Right lobe of liver (tissue), 6 donors: ENCODE measurements at regions not wholly inside any gene's neighbourhood (a gene's known extent, or its start where the extent isn't known, plus 50 kb on each side); places are given as distances from the start of the nearest gene placed in this dataset.
A peak's percentile ranks its signal among the peaks of the same experiment; 100 is the strongest.

Experiments
- ATAC-seq, 4 donors: fragments of 200-7000 bp; cut with Tn5 transposase; one replicate each; pipeline ENCODE4 v1.9.1; 2020; ENCODE audit warnings: mild to moderate bottlenecking in 4 of 4, moderate library complexity in 4 of 4
- DNase-seq, 3 donors: peaks; one replicate each; pipeline ENCODE4 v3.0.0-alpha.2; 2020
- H3K27ac ChIP-seq, 3 donors: fragments of 200-600 bp; one replicate each; pipeline ENCODE4 v1.8.0; 2022
- H3K27me3 ChIP-seq, 2 donors: fragments of 200-600 bp; one replicate each; pipeline ENCODE4 v1.8.0; 2022
- H3K36me3 ChIP-seq, 4 donors: fragments of 200-600 bp; sonication (generic) in 1 of 4; one replicate each; pipeline versions ENCODE4 v1.5.1 to v1.8.0; 2017 to 2022; ENCODE audit warnings: control low read depth in 1 of 4
- H3K4me1 ChIP-seq, 4 donors: fragments of 200-600 bp; sonication (generic) in 1 of 4; one replicate each; pipeline versions ENCODE4 v1.5.1 to v1.8.0; 2017 to 2022; ENCODE audit warnings: control low read depth in 1 of 4
- H3K4me3 ChIP-seq, 3 donors: fragments of 200-600 bp; one replicate each; pipeline ENCODE4 v1.8.0; 2022
- H3K9me3 ChIP-seq, 4 donors: fragments of 200-600 bp; sonication (generic) in 1 of 4; one replicate each; pipeline versions ENCODE4 v1.5.1 to v1.8.0; 2017 to 2022; ENCODE audit warnings: control low read depth in 1 of 4
- CTCF ChIP-seq, 4 donors: fragments of 200-600 bp in 3 of 4; fragments of 450-650 bp in 1 of 4; IDR thresholded peaks; one replicate each; pipeline versions ENCODE4 v1.5.1 to v1.8.0; 2016 to 2022; ENCODE audit warnings: antibody characterized with exemption in 4 of 4, mild to moderate bottlenecking in 2 of 4
- POLR2A ChIP-seq: fragments of 450-650 bp; IDR thresholded peaks from one replicate; pipeline ENCODE4 v1.6.1; 2017; ENCODE audit warnings: antibody characterized with exemption, mild to moderate bottlenecking
- WGBS: methylation state at CpG from one replicate; pipeline ENCODE4 v1.1.6; 2018; ENCODE audit warnings: low coverage, low lambda C conversion rate; ENCODE audit not compliant: insufficient coverage; ENCODE audit errors: missing lambda C conversion rate; 5-methylcytosine and 5-hydroxymethylcytosine counted together
- intact Hi-C, 2 donors: fragments of 100-400 bp; cut with DNase I; formaldehyde crosslinking; loops; one replicate each; pipeline versions ENCODE4 v1.11.2 to v1.14.1; 2022
- donor health status: DM: no; HTN: yes; CAD: no.
- donor health status: DM: no; HTN: no; CAD: no.
- donor health status: DM: no; HTN: no; CAD: no.
- donor health status: DM: no; HTN: yes; CAD: no.
- donor health status: DM: no; HTN: yes; CAD: no.

- TF ChIP-seq CTCF (IDR thresholded peaks at IDR 0.05), result no peak
- TF ChIP-seq POLR2A, result no peak
- Histone ChIP-seq H3K27ac (no peak overlapping the region), H3K27me3 (no peaks in the 10 kb centered on the region), H3K4me1 (no peaks in the 10 kb centered on the region), H3K9me3 (no peaks in the 10 kb centered on the region), H3K4me3 (no peak overlapping the region), H3K36me3 (no peaks in the 10 kb centered on the region)
- DNase-seq (peak in 1 of 3 donors; percentile 26), ATAC-seq (no peak)
- WGBS, result 80% methylated on average over 12 of the region's 18 CpGs
- intact Hi-C loops, result no loop called here
Measured at GRCh38 chr2:236636714-236637470, 67.3 kb downstream of the ACKR3 start.

GRCh38 chr2:236637686-236638569 lies 68.3 kb downstream of the ACKR3 start:
- Histone ChIP-seq H3K4me1 (no peaks in the 10 kb centered on the region), H3K9me3 (no peaks in the 10 kb centered on the region), H3K27ac (no peak overlapping the region), H3K36me3 (no peaks in the 10 kb centered on the region), H3K27me3 (no peaks in the 10 kb centered on the region), H3K4me3 (no peak overlapping the region)
- intact Hi-C loops, result no loop called here
- TF ChIP-seq POLR2A, result no peak
- TF ChIP-seq CTCF (IDR thresholded peaks at IDR 0.05), result no peak
- 70% methylated on average over 5 of the region's 6 CpGs for WGBS
- DNase-seq, result no peak
- ATAC-seq, result no peak

- Histone ChIP-seq H3K36me3 (no peaks in the 10 kb centered on the region), H3K27me3 (no peaks in the 10 kb centered on the region), H3K4me1 (no peaks in the 10 kb centered on the region), H3K27ac (no peak overlapping the region), H3K9me3 (no peaks in the 10 kb centered on the region), H3K4me3 (no peak overlapping the region)
- no peak for TF ChIP-seq POLR2A
- TF ChIP-seq CTCF (IDR thresholded peaks at IDR 0.05), result no peak
- DNase-seq (peak in 1 of 3 donors; percentile 33), ATAC-seq (no peak)
- intact Hi-C loops, result no loop called here
- 80% methylated on average over 1 of the region's 7 CpGs for WGBS
Measured at GRCh38 chr2:236638707-236639106, 69.1 kb downstream of the ACKR3 start.

GRCh38 chr2:236639461-236640235 lies 70.0 kb downstream of the ACKR3 start:
- 77% methylated on average over 7 of the region's 7 CpGs for WGBS
- intact Hi-C loops, result no loop called here
- TF ChIP-seq POLR2A, result no peak
- no peak for TF ChIP-seq CTCF (IDR thresholded peaks at IDR 0.05)
- no peak for DNase-seq
- Histone ChIP-seq H3K27ac (no peak overlapping the region), H3K4me3 (no peak overlapping the region), H3K4me1 (no peaks in the 10 kb centered on the region), H3K27me3 (no peaks in the 10 kb centered on the region), H3K9me3 (no peaks in the 10 kb centered on the region), H3K36me3 (no peaks in the 10 kb centered on the region)
- ATAC-seq, result no peak
